ENCODE measurements at regions not wholly inside any gene's neighbourhood (a gene's known extent, or its start where the extent isn't known, plus 50 kb on each side); places are given as distances from the start of the nearest gene placed in this dataset.

DNA sequence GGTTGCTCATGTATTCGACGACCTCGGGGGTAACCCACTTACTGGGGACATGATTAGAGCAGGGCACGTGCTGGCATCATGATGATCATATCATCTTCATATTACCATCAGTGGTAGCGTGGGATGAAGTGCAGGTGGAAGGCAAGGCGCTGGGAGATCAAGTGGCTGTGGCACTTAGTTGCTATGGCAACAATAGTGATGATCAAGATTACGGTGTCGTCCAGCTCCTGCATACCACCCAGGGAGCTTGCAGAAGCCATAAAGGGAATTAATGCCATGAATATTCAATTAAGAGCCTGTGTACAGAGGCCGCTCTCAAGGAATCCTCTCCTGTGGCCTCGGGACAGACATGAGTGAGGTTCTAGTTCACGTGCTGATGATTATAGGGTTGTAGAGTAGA is 237.2 kb upstream of the COPS8 start:
- TF ChIP-seq, protein P1, sequence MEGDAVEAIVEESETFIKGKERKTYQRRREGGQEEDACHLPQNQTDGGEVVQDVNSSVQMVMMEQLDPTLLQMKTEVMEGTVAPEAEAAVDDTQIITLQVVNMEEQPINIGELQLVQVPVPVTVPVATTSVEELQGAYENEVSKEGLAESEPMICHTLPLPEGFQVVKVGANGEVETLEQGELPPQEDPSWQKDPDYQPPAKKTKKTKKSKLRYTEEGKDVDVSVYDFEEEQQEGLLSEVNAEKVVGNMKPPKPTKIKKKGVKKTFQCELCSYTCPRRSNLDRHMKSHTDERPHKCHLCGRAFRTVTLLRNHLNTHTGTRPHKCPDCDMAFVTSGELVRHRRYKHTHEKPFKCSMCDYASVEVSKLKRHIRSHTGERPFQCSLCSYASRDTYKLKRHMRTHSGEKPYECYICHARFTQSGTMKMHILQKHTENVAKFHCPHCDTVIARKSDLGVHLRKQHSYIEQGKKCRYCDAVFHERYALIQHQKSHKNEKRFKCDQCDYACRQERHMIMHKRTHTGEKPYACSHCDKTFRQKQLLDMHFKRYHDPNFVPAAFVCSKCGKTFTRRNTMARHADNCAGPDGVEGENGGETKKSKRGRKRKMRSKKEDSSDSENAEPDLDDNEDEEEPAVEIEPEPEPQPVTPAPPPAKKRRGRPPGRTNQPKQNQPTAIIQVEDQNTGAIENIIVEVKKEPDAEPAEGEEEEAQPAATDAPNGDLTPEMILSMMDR (IDR thresholded peaks at IDR 0.05; ENCODE audit: low read depth, low read length), result no peak
- no peak for DNase-seq (ENCODE audit: extremely low read depth, low read depth)

DNA sequence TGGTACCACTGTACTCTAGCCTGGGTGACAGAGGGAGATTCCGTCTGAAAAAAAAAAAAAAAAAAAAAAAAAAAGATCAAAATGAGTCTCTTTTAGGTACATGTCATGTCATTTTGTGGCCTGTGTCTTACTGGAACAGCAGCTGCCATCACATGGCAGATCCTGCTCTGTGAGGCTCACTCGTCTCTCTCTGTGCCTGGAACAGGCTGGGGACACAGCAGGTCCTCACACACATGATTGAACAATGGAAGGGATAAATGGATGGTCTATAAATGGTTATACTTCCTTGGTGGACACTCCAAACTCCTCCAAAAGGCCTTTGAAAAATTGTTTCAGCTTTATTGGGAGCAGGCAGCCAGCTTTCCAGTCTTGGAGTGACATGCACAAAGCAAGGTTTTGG is 236.2 kb upstream of the COPS8 start:
- TF ChIP-seq, protein P1 (IDR thresholded peaks at IDR 0.05; ENCODE audit: low read depth, low read length), result no peak
- DNase-seq (ENCODE audit: extremely low read depth, low read depth), result no peak

DNA sequence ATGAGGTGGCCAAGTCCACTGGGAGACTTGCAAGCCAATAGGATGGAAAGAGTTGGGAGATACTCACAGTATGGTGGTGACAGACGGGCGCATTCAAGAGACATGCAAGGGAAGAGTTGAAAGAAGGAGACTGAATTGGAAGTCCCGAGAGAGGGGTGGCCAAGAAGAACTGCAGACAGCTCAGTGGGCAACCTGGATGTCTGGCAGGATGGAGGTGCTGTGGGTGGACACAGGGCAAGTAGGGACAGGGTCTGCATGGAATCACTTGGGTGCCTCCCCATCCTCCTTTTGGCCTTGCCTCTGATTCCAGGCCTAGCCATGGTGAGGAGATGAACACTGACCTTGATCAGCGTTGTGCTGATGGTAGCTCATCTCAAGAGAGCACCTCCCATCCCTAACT is 235.7 kb upstream of the COPS8 start:
- TF ChIP-seq, protein P1 (IDR thresholded peaks at IDR 0.05; ENCODE audit: low read depth, low read length), result no peak
- DNase-seq (ENCODE audit: extremely low read depth, low read depth), result no peak

DNA sequence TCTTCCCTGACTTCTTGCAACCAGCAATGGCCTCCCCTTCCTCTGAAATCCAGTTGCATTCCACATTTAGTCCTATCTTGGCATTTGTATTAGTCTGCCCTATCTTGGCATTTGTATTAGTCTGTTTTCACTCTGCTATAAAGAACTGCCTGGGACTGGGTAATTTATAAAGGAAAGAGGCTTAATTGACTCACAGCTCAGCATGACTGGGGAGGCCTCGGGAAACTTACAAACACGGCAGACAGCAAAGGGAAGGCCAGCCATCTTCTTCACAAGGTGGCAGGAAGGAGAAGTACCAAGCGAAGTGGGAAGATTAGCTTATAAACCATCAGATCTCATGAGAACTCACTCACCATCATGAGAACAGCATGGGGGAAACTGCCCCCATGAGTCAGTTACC is 234.5 kb upstream of the COPS8 start:
- TF ChIP-seq, protein P1 (IDR thresholded peaks at IDR 0.05; ENCODE audit: low read depth, low read length), result no peak
- no peak for DNase-seq (ENCODE audit: extremely low read depth, low read depth)

DNA sequence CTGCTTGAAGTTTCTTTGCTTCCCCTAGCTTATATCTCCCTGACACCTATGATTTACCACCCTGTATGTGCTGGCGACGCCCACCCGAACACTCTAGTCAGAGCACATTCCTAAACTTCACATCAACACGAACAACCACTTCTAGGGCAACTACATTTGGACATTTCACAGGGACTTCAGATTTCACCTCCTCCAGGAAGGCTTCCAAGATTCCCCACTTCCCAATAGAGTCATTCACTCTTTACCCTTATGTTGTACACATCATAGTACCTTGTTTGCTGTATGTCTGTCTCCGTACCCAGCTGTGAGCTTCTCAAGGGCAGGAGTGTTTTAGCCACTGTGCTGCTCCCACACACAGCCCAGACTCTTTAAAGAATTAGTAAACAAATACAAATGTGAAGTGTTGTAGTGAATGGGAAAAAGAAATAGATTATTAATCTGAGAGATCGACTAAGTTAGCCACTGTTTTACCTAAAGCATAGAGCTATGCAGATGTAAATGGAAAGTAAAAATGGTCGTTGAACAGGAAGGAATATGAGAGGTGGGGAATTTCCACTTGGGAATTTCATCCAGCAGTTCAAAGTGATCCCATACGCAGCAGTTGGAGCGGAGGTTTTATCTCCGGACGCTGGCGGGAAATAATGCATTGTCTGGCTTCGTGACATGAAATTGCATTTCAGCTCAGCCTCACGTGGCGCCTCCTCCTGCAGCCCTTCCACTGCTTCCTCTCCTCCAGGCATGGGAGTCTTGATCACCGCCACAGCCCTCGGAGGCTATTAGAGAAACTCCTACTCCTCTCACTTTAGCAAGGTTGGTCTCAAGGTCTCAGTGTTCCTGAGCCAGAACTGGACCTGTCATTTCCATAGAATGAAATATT is 233.4 kb upstream of the COPS8 start:
- TF ChIP-seq, protein P1 (IDR thresholded peaks at IDR 0.05; ENCODE audit: low read depth, low read length), result no peak
- DNase-seq (ENCODE audit: extremely low read depth, low read depth), result no peak

DNA sequence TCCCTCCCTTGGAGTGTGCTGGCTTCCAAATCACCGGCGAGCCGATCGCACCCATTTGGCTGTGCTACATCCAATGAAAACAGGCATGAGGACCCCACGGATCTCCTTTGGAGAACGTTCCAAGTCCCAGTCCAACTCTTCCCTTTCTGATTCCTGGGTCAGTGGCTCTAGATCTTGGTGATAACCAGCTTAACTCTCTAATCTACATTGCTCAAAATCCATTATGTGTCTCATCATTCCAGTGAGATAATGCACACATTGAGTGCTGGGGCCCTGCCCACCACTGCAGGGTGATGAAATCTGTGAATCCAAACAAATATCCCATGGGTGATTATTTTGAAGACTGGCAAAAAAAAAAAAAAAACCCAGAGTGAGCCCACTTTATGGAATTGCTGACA is 232.7 kb upstream of the COPS8 start:
- TF ChIP-seq, protein P1 (IDR thresholded peaks at IDR 0.05; ENCODE audit: low read depth, low read length), result no peak
- no peak for DNase-seq (ENCODE audit: extremely low read depth, low read depth)

DNA sequence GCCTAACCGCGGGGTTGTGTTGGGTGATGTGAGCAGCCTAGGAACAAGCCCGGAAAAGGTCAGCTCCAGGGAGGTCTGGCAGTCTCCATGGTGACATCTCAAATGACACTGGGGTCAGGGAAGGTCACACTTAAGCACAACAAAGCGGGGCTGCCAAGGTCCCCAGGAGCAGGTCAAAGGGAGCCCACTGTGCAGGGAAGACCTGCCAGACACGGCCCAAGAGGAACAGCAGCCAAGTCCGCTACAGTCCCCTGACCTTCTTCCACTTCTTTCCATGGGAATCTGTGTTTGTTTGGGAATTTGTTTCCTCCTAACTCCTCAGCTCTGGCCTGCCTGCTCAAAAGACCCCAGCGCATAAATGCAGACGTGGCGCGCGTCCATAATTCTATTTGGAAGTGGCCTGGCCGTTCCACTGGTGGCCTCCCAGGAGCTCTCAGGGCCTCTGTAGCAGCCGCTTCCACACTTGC is 232.1 kb upstream of the COPS8 start:
- TF ChIP-seq, protein P1 (IDR thresholded peaks at IDR 0.05; ENCODE audit: low read depth, low read length), result no peak
- DNase-seq (ENCODE audit: extremely low read depth, low read depth), result no peak

Data from AG09319 (cell line).